MM.1S (cell line): ENCODE measurements at regions not wholly inside any gene's neighbourhood (a gene's known extent, or its start where the extent isn't known, plus 50 kb on each side); places are given as distances from the start of the nearest gene placed in this dataset.

ENCODE experiments used
- DNase-seq: peaks from one replicate; pipeline ENCODE4 v3.0.0-alpha.2; 2015
- H2AFZ ChIP-seq: fragments of 300-600 bp; sonication (generic); 2 replicates; pipeline ENCODE4 v1.6.0; 2016; ENCODE audit warnings: antibody characterized with exemption, low read length
- H3F3A ChIP-seq: fragments of 300-600 bp; sonication (generic); 2 replicates; pipeline ENCODE4 v1.6.1; 2016; ENCODE audit warnings: mild to moderate bottlenecking, antibody characterized with exemption, low read length, moderate library complexity, mixed read lengths; ENCODE audit not compliant: insufficient read depth
- H3K27ac ChIP-seq: fragments of 300-600 bp; sonication (generic); 2 replicates; pipeline ENCODE4 v1.5.1; 2016; ENCODE audit warnings: mild to moderate bottlenecking, low read length
- H3K27me3 ChIP-seq: fragments of 300-600 bp; sonication (generic); replicated peaks from 2 replicates; pipeline ENCODE4 v1.6.0; 2016; ENCODE audit warnings: low read length; ENCODE audit not compliant: insufficient read depth
- H3K36me3 ChIP-seq: fragments of 300-600 bp; sonication (generic); replicated peaks from 2 replicates; pipeline ENCODE4 v1.6.1; 2016; ENCODE audit warnings: mild to moderate bottlenecking, low read length, mixed read lengths; ENCODE audit not compliant: insufficient read depth
- H3K4me1 ChIP-seq: fragments of 300-600 bp; sonication (generic); 2 replicates; pipeline ENCODE4 v1.6.1; 2016; ENCODE audit warnings: low read length, mixed read lengths
- H3K4me2 ChIP-seq: fragments of 300-600 bp; sonication (generic); 2 replicates; pipeline ENCODE4 v1.6.0; 2016; ENCODE audit warnings: low read depth, low read length
- H3K4me3 ChIP-seq: fragments of 300-600 bp; sonication (generic); 2 replicates; pipeline ENCODE4 v1.5.1; 2016; ENCODE audit warnings: low read length, mixed read lengths
- H3K79me2 ChIP-seq: fragments of 300-600 bp; sonication (generic); 2 replicates; pipeline ENCODE4 v1.6.1; 2016; ENCODE audit warnings: mixed run types, low read length, mixed read lengths
- H3K9ac ChIP-seq: fragments of 300-600 bp; sonication (generic); 2 replicates; pipeline ENCODE4 v1.6.1; 2016; ENCODE audit warnings: low read length, mixed read lengths
- H3K9me2 ChIP-seq: fragments of 300-600 bp; sonication (generic); replicated peaks from 2 replicates; pipeline ENCODE4 v1.6.1; 2016; ENCODE audit warnings: mild to moderate bottlenecking, low read length, mixed read lengths; ENCODE audit not compliant: insufficient read depth
- H3K9me3 ChIP-seq: fragments of 300-600 bp; sonication (generic); replicated peaks from 2 replicates; pipeline ENCODE4 v1.6.1; 2016; ENCODE audit warnings: mild to moderate bottlenecking, low read length, mixed read lengths; ENCODE audit not compliant: insufficient read depth
- H4K20me1 ChIP-seq: fragments of 300-600 bp; sonication (generic); 2 replicates; pipeline ENCODE4 v1.6.1; 2016; ENCODE audit warnings: mild to moderate bottlenecking, low read length, moderate library complexity, mixed read lengths; ENCODE audit not compliant: insufficient read depth
- EZH2 ChIP-seq: fragments of 300-600 bp; sonication (generic); optimal IDR thresholded peaks from 2 replicates; pipeline ENCODE3; 2017; ENCODE audit warnings: low read depth, mild to moderate bottlenecking, antibody characterized with exemption, low read length, mixed read lengths
- EZH2phosphoT487 ChIP-seq: fragments of 300-600 bp; sonication (generic); IDR thresholded peaks from 2 replicates; pipeline ENCODE4 v1.6.1; 2018; ENCODE audit warnings: antibody characterized with exemption, low read length
- TF ChIP-seq, protein P1 (sequence below): fragments of 300-600 bp; sonication (generic); IDR thresholded peaks from 2 replicates; pipeline ENCODE4 v1.5.1; 2016; ENCODE audit warnings: antibody characterized with exemption, low read length, mixed read lengths

DNA sequence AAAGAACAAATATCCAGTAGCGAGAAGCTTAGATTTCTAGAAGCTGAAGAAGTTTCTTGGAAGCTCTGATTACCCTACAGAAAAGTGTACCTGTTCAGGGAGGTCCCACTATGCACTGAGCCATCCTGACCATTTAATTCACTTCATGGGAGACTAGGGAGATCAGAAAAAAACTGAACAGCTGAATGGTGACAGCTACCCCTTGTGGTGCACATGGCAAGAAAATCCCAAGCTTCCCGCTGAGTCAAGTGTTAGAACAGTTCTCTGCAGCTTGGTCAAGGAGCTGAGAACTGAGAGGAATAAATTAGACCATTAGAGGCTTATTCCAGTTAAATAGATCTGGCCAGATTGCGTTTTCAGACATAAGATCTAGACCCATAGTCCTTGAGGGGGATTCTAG, 197.2 kb upstream of the VEPH1 start:
- Histone ChIP-seq H3K9me3 (no peaks in the 10 kb centered on the region), H3K4me2 (no peak overlapping the region), H3K9me2 (no peaks in the 10 kb centered on the region), H3K9ac (no peak overlapping the region), H3F3A (no peaks in the 10 kb centered on the region), H3K27me3 (no peaks in the 10 kb centered on the region), H3K4me3 (no peak overlapping the region), H2AFZ (no peak overlapping the region), H3K27ac (no peak overlapping the region), H4K20me1 (no peaks in the 10 kb centered on the region), H3K4me1 (no peaks in the 10 kb centered on the region), H3K79me2 (no peaks in the 10 kb centered on the region), H3K36me3 (no peaks in the 10 kb centered on the region)
- no peak for TF ChIP-seq EZH2
- TF ChIP-seq, protein P1, sequence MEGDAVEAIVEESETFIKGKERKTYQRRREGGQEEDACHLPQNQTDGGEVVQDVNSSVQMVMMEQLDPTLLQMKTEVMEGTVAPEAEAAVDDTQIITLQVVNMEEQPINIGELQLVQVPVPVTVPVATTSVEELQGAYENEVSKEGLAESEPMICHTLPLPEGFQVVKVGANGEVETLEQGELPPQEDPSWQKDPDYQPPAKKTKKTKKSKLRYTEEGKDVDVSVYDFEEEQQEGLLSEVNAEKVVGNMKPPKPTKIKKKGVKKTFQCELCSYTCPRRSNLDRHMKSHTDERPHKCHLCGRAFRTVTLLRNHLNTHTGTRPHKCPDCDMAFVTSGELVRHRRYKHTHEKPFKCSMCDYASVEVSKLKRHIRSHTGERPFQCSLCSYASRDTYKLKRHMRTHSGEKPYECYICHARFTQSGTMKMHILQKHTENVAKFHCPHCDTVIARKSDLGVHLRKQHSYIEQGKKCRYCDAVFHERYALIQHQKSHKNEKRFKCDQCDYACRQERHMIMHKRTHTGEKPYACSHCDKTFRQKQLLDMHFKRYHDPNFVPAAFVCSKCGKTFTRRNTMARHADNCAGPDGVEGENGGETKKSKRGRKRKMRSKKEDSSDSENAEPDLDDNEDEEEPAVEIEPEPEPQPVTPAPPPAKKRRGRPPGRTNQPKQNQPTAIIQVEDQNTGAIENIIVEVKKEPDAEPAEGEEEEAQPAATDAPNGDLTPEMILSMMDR, result no peak
- no peak for TF ChIP-seq EZH2phosphoT487
- DNase-seq, result peak; percentile 5

DNA sequence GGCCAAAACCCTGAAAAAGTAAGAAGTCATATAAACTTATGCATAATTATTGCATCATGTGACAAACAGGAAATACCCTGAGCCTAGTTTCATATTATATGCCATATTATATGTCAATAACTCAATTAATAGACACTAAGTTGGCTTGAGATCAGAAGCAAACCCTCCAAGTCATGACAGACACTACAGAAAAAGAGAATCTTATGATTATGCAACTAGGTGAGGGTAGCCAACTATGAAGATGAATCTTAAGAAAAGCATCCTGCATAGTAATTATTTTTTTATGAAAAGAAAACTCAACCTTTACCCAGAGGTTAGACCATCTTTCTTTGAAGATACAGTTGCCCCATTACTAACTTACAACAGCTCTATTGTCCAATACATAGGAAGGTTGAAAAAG, 192.4 kb upstream of the VEPH1 start:
- H3K9me3 ChIP-seq, result no peaks in the 10 kb centered on the region
- no peak overlapping the region for H2AFZ ChIP-seq

DNA sequence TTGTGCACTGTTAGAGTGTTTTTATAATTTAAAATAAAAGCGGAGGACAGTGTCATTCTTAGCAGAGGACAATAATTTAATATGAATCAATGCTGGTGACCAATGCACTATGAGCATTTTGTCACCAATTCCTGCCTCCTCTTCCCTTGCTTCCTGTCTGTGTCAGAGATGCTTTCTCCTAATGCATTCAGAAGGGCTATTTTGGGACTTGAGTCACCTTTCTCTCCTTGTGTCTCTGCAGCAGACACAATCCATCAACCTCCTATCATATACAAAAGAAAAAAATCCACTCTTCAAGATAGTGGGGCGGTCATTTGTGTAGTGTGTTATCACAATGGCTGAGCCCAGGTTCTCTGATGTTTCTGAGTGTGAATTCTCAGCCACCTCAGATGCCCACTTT, 191.9 kb upstream of the VEPH1 start:
- H3K36me3 ChIP-seq, result no peaks in the 10 kb centered on the region
- no peak overlapping the region for H3K4me2 ChIP-seq
- no peak overlapping the region for H3K9ac ChIP-seq
- H3K9me2 ChIP-seq, result no peaks in the 10 kb centered on the region
- no peaks in the 10 kb centered on the region for H4K20me1 ChIP-seq
- no peak for TF ChIP-seq EZH2
- TF ChIP-seq EZH2phosphoT487, result no peak
- no peaks in the 10 kb centered on the region for H3K27me3 ChIP-seq
- no peaks in the 10 kb centered on the region for H3K79me2 ChIP-seq
- no peaks in the 10 kb centered on the region for H3F3A ChIP-seq
- H3K4me3 ChIP-seq, result no peak overlapping the region
- H3K27ac ChIP-seq, result no peak overlapping the region
- no peak for DNase-seq
- H3K9me3 ChIP-seq, result no peaks in the 10 kb centered on the region
- no peak overlapping the region for H2AFZ ChIP-seq
- H3K4me1 ChIP-seq, result no peaks in the 10 kb centered on the region

More for the DNA sequence above, 192.4 kb upstream of the VEPH1 start:
- Histone ChIP-seq H3K79me2 (no peaks in the 10 kb centered on the region), H3K4me1 (no peaks in the 10 kb centered on the region), H4K20me1 (no peaks in the 10 kb centered on the region), H3K4me2 (no peak overlapping the region), H3K4me3 (no peak overlapping the region), H3K9me2 (no peaks in the 10 kb centered on the region), H3K36me3 (no peaks in the 10 kb centered on the region), H3F3A (no peaks in the 10 kb centered on the region), H3K9ac (no peak overlapping the region), H3K27me3 (no peaks in the 10 kb centered on the region), H3K27ac (no peak overlapping the region)
- TF ChIP-seq, protein P1, result no peak
- TF ChIP-seq EZH2, result no peak
- no peak for TF ChIP-seq EZH2phosphoT487
- no peak for DNase-seq

DNA sequence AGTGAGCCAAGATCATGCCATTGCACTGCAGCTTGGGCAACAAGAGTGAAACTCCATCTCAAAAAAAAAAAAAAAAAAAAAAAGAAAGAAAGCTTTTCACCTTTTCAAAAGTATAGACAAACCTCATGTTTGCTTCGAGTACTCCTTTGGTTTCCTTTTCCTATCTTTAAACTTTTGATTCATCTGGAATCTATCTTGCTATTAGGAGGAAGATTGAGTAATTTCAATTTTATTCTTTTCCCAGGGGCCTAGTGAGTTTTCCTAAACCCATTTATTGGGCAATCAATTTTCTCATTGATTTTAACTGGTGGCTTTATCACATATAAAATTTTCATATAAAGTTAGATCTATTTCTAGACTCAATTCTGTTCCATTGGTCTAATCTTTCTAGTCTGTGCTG, 190.5 kb upstream of the VEPH1 start:
- no peak overlapping the region for H2AFZ ChIP-seq
- H3K36me3 ChIP-seq, result no peaks in the 10 kb centered on the region
- no peaks in the 10 kb centered on the region for H3K9me2 ChIP-seq
- H3K9me3 ChIP-seq, result no peaks in the 10 kb centered on the region
- no peaks in the 10 kb centered on the region for H3K4me1 ChIP-seq
- H3K27me3 ChIP-seq, result no peaks in the 10 kb centered on the region
- no peaks in the 10 kb centered on the region for H4K20me1 ChIP-seq
- no peak for DNase-seq
- no peak overlapping the region for H3K4me3 ChIP-seq
- H3K9ac ChIP-seq, result no peak overlapping the region
- no peaks in the 10 kb centered on the region for H3F3A ChIP-seq
- TF ChIP-seq EZH2, result no peak
- no peaks in the 10 kb centered on the region for H3K79me2 ChIP-seq
- no peak overlapping the region for H3K4me2 ChIP-seq
- H3K27ac ChIP-seq, result no peak overlapping the region
